ENCODE measurements at regions not wholly inside any gene's neighbourhood (a gene's known extent, or its start where the extent isn't known, plus 50 kb on each side); places are given as distances from the start of the nearest gene placed in this dataset.

DNA sequence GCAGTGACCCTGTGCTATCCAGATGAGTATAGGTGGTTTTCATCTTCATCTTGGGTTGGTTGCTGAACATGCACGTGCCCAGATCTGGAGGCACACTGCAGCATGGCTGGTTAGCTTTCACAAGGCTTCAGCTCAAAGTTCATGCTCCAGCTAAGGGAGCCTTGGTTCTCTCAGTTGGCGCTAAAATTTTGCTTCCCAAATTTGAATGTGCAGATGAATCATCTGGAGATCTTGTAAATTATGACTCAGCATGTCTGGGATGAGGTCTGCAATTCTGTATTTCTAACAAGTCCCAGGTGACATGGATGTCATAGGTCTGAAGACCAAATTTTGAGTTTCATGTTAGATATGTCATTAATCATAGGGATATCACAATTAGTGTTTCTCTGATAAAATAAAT lies 230.8 kb downstream of the FOXA2 start (continued):
- TF ChIP-seq ZNF407 (CRISPR knock-in tag; IDR thresholded peaks at IDR 0.05; ENCODE audit: not compliant biosample characterization) (no peak), KDM2A (CRISPR knock-in tag; IDR thresholded peaks at IDR 0.05; ENCODE audit: borderline replicate concordance, low read depth) (no peak), MYNN (CRISPR knock-in tag; IDR thresholded peaks at IDR 0.05; ENCODE audit: low read depth) (no peak), SRF (IDR thresholded peaks at IDR 0.05; ENCODE audit: low read depth, low read length) (no peak), ZNF136 (CRISPR knock-in tag; IDR thresholded peaks at IDR 0.05; ENCODE audit: low read depth) (no peak), ZNF224 (CRISPR knock-in tag; IDR thresholded peaks at IDR 0.05) (no peak), ZNF660 (CRISPR knock-in tag; IDR thresholded peaks at IDR 0.05; ENCODE audit: borderline replicate concordance, low read depth) (no peak), ZMYM3 (CRISPR knock-in tag; IDR thresholded peaks at IDR 0.05) (no peak), NR2F1 (CRISPR knock-in tag; IDR thresholded peaks at IDR 0.05) (no peak), SPEN (CRISPR knock-in tag; IDR thresholded peaks at IDR 0.05; ENCODE audit: low read depth) (no peak), TIGD3 (CRISPR knock-in tag; IDR thresholded peaks at IDR 0.05; ENCODE audit: borderline replicate concordance) (no peak), NFE2L2 (IDR thresholded peaks at IDR 0.05; ENCODE audit: low read length) (peak; percentile 48; the same call in 1 of the 2 replicates), FOXC1 (CRISPR knock-in tag; IDR thresholded peaks at IDR 0.05; ENCODE audit: borderline replicate concordance) (no peak), HOXA9 (CRISPR knock-in tag; IDR thresholded peaks at IDR 0.05; ENCODE audit: borderline replicate concordance) (no peak), ZEB1 (IDR thresholded peaks at IDR 0.05; ENCODE audit: insufficient replicate concordance, low read depth) (no peak)
- TF ChIP-seq, protein P1, sequence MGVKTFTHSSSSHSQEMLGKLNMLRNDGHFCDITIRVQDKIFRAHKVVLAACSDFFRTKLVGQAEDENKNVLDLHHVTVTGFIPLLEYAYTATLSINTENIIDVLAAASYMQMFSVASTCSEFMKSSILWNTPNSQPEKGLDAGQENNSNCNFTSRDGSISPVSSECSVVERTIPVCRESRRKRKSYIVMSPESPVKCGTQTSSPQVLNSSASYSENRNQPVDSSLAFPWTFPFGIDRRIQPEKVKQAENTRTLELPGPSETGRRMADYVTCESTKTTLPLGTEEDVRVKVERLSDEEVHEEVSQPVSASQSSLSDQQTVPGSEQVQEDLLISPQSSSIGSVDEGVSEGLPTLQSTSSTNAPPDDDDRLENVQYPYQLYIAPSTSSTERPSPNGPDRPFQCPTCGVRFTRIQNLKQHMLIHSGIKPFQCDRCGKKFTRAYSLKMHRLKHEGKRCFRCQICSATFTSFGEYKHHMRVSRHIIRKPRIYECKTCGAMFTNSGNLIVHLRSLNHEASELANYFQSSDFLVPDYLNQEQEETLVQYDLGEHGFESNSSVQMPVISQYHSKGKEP (CRISPR knock-in tag; IDR thresholded peaks at IDR 0.05): no peak

Measured in HepG2 (cell line).